ENCODE measurements at regions not wholly inside any gene's neighbourhood (a gene's known extent, or its start where the extent isn't known, plus 50 kb on each side); places are given as distances from the start of the nearest gene placed in this dataset.

DNA sequence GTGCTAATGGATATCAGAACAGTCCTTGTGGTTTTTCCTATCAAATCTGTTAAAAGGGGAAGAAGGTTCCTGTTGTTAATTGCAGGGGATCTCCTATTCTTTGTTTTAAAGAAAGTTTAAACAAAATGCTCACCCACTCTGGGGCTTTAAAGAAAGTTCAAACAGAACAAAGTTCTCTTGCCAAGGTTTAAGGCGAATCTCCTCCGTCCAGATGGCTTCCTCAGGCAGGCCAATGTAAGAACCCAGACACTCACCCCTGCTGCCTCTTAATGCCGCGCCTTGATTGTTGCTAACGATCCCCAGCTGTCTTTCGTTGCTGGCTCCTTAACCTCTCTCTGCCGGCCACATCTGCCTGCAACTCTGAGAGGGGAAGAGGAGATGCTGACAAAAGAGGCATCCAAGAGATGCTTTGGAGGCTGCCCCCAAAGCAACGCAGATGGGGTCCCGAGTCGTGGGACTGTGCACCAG lies 235.0 kb upstream of the PRDM1 start:
- no peak for DNase-seq (ENCODE audit: low spot score)
- Histone ChIP-seq H3K9me3 (ENCODE audit: control insufficient read depth in 4 of 4, low read length in 3 of 4) (no peaks in the 10 kb centered on the region), H3K36me3 (ENCODE audit: control insufficient read depth in 4 of 4, insufficient read depth in 3 of 4, low read depth in 1 of 4, low read length in 3 of 4) (no peaks in the 10 kb centered on the region), H3K4me1 (ENCODE audit: control insufficient read depth in 4 of 4, insufficient read depth in 4 of 4, low read length in 3 of 4) (no peaks in the 10 kb centered on the region), H3K27ac (ENCODE audit: low read depth in 1 of 2, low read length in 2 of 2) (no peak overlapping the region), H3K9ac (ENCODE audit: low read depth in 1 of 2, low read length in 2 of 2) (no peak overlapping the region), H3K4me3 (ENCODE audit: low read depth in 1 of 3, low read length in 3 of 3) (no peak overlapping the region), H3K27me3 (ENCODE audit: control insufficient read depth in 4 of 4, insufficient read depth in 4 of 4, low read length in 3 of 4) (no peaks in the 10 kb centered on the region)
- TF ChIP-seq HNF4G (IDR thresholded peaks at IDR 0.05) (no peak), JUND (IDR thresholded peaks at IDR 0.05) (no peak), YY1 (IDR thresholded peaks at IDR 0.05) (no peak), TAF1 (conservative IDR thresholded peaks at IDR 0.05) (no peak), ATF3 (IDR thresholded peaks at IDR 0.05) (no peak), MAX (IDR thresholded peaks at IDR 0.05) (no peak), FOXA2 (IDR thresholded peaks at IDR 0.05) (no peak), GABPA (IDR thresholded peaks at IDR 0.05 in 1 of 2, conservative IDR thresholded peaks at IDR 0.05 in 1 of 2) (no peak), EGR1 (IDR thresholded peaks at IDR 0.05; ENCODE audit: low read depth in 2 of 2) (no peak), SP1 (IDR thresholded peaks at IDR 0.05) (no peak), HNF4A (conservative IDR thresholded peaks at IDR 0.05) (no peak), FOXA1 (IDR thresholded peaks at IDR 0.05) (no peak), NR2F2 (IDR thresholded peaks at IDR 0.05) (no peak), RAD21 (IDR thresholded peaks at IDR 0.05) (no peak), RXRA (IDR thresholded peaks at IDR 0.05) (no peak)
- TF ChIP-seq, protein P1, sequence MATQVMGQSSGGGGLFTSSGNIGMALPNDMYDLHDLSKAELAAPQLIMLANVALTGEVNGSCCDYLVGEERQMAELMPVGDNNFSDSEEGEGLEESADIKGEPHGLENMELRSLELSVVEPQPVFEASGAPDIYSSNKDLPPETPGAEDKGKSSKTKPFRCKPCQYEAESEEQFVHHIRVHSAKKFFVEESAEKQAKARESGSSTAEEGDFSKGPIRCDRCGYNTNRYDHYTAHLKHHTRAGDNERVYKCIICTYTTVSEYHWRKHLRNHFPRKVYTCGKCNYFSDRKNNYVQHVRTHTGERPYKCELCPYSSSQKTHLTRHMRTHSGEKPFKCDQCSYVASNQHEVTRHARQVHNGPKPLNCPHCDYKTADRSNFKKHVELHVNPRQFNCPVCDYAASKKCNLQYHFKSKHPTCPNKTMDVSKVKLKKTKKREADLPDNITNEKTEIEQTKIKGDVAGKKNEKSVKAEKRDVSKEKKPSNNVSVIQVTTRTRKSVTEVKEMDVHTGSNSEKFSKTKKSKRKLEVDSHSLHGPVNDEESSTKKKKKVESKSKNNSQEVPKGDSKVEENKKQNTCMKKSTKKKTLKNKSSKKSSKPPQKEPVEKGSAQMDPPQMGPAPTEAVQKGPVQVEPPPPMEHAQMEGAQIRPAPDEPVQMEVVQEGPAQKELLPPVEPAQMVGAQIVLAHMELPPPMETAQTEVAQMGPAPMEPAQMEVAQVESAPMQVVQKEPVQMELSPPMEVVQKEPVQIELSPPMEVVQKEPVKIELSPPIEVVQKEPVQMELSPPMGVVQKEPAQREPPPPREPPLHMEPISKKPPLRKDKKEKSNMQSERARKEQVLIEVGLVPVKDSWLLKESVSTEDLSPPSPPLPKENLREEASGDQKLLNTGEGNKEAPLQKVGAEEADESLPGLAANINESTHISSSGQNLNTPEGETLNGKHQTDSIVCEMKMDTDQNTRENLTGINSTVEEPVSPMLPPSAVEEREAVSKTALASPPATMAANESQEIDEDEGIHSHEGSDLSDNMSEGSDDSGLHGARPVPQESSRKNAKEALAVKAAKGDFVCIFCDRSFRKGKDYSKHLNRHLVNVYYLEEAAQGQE (IDR thresholded peaks at IDR 0.05) = no peak
- TF ChIP-seq, protein P2, sequence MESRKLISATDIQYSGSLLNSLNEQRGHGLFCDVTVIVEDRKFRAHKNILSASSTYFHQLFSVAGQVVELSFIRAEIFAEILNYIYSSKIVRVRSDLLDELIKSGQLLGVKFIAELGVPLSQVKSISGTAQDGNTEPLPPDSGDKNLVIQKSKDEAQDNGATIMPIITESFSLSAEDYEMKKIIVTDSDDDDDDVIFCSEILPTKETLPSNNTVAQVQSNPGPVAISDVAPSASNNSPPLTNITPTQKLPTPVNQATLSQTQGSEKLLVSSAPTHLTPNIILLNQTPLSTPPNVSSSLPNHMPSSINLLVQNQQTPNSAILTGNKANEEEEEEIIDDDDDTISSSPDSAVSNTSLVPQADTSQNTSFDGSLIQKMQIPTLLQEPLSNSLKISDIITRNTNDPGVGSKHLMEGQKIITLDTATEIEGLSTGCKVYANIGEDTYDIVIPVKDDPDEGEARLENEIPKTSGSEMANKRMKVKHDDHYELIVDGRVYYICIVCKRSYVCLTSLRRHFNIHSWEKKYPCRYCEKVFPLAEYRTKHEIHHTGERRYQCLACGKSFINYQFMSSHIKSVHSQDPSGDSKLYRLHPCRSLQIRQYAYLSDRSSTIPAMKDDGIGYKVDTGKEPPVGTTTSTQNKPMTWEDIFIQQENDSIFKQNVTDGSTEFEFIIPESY (IDR thresholded peaks at IDR 0.05) = no peak
- TF ChIP-seq, protein P3, sequence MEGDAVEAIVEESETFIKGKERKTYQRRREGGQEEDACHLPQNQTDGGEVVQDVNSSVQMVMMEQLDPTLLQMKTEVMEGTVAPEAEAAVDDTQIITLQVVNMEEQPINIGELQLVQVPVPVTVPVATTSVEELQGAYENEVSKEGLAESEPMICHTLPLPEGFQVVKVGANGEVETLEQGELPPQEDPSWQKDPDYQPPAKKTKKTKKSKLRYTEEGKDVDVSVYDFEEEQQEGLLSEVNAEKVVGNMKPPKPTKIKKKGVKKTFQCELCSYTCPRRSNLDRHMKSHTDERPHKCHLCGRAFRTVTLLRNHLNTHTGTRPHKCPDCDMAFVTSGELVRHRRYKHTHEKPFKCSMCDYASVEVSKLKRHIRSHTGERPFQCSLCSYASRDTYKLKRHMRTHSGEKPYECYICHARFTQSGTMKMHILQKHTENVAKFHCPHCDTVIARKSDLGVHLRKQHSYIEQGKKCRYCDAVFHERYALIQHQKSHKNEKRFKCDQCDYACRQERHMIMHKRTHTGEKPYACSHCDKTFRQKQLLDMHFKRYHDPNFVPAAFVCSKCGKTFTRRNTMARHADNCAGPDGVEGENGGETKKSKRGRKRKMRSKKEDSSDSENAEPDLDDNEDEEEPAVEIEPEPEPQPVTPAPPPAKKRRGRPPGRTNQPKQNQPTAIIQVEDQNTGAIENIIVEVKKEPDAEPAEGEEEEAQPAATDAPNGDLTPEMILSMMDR (IDR thresholded peaks at IDR 0.05; ENCODE audit: low read depth, low read length, missing input control) = no peak
- 55% methylated on average over 10 of the region's 10 CpGs for WGBS
